Stimulated activated CD4-positive, alpha-beta T cell treated with anti-CD3 and anti-CD28 coated beads, Interleukin-15, amount 100 ng/mL, for 24 hours (primary cell): ENCODE measurements at regions not wholly inside any gene's neighbourhood (a gene's known extent, or its start where the extent isn't known, plus 50 kb on each side); places are given as distances from the start of the nearest gene placed in this dataset.

Experiments used
- DNase-seq: peaks from one replicate; pipeline ENCODE4 v3.0.0-alpha.2; 2020

DNA sequence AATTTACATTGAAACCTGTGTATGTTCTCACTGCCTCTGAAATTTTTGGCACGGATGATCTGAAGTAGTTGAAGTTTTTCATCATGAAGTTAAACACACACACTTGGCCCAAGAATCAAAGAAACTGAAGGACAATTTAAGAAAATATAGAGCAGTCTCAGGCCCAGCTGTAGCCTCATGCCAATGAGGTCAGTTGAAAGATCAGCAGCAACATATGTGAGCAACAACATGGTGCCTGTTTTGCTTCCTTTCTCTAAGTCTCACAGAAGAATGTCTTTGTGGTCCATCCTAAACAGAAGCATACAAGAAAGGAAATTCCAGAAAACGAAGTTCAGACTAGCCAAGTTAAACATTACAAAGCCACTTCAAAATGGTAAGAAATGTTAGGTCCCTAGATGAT, 1737.2 kb downstream of the MAT2B start:
- no peak for DNase-seq

DNA sequence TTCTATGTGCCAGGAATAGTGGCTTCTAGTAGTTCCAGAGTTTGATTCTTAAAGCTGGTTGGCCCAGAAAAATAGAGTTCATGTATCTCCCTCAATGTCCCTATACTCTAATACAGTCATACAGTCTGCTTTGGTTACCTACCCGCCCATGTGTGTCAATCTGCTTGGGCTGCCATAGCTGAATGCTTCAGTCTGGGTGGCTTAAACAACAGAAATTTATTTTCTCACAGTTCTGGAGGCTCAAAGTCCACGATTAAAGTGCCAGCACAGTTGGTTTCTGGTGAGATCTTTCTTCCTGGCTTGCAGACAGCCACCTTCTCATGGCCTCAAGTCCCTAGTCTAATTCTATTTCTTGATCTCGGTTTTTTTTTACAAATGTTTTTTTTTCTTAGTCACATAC, 1739.0 kb downstream of the MAT2B start:
- DNase-seq = no peak

DNA sequence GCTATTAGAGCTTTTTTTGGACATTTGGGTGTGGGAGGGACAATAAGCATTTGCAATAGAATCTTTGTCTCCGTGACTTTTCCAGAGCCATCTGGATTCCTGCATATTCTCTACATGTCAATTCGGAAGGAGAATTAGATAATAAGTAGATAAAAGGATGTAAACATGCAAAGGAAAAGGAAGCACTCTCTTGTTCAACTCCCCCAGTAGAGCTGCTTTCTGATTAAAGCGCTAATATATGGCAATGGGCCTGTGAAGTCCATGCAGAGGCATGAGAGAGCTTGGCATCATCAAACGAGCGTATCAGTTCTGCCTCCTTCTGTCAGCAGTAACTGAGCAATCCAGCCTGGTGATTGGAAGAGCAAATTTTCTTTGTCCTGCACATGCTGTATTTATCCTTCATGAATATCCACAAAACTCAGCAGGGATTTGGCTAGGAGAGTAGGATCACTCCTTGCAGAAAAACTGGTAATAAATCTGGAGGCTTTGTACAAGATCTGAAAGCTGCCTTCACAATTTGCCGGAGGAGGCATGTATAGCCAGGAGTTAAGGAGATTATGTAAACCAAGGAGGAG, 1752.9 kb downstream of the MAT2B start:
- DNase-seq = no peak

DNA sequence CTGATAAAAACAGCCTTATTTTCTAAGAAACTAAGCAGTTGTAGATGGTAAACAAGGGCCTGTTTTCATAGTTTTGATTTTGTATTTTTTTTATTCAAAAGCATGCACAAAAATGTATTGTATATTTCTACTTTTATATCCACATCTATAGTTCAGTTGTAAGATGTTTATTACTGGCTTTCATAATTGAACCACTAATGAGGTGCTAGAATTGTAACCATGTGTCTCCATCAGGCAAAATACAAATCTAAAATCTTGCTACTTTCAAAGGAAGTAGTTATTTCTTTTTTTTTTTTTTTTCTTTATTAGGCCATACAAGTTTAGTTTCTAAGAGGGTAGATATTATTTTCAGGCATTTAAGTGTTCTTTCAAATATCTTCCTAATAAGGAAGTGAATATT, 1755.0 kb downstream of the MAT2B start:
- DNase-seq = no peak

DNA sequence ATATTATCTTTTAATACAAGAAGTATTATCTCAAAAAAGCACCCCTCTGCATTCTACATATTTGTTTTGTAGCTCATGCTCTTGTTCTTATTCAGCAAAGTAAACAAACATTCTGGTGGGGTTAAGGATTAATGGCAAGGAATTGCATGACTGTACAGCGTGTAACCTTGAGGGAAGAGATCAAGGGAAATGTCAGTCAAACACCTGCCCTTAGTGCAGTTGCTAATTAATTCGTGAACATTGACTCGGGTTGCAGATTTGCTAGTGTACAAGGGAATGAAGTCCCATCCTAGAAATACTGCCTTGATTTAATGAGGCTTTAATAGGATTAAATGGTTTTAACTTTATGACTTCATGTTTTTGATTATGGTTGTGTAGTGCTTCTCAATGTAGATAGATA, 1758.1 kb downstream of the MAT2B start:
- no peak for DNase-seq

DNA sequence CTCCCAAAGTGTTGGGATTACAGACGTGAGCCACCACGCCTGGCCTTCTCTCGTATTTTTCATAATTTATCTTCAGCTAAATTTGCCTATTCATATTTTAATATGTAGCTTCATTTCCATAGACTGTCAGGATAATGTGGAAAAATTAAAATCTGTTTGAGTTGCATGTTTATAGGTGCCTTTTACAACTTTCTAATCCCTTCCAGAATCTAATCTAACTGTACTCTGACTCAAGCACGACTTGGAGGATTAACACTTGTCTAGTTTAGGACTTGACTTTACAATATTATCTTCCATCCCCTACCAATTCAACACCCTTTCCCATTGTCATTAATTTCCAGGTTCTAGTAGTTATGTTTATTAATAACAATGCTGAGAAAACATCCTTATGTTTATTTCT, 1761.5 kb downstream of the MAT2B start:
- DNase-seq = no peak

DNA sequence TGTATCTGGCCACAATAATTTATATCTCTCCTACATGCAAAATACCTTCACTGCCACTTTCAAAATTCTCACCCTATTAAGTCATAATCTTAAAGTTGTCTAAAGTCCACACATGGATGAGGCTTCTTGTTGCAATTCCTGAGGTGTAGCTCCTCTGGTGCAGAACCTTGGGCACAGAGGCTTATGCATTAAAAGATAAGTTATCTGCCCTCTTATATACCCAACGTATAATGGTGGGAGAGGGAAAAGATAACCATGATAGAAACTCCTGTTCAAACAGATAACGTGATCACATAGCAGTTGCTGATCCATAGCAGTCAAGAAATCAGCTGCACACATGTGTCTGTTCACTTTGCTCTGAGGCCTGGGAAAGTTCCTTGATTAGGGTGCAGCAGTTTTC, 1767.0 kb downstream of the MAT2B start:
- no peak for DNase-seq

DNA sequence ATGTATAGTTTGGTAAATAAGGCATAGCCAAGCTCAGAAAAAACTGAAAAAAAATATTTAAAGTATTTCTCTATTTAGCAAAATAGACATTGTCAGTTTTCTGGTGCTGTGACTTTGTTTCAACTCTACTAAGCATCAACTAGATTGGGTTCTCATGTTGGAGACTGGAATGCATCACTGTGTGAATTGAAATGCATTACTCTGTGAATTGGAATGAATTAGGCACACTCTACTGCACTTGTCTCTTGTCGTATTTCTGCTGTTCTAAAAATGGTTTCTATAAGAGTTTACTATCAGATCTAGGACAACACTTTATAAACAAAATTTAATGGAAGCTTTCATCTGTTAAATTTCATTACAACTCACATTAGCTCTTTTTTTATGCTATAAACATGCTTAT, 1772.2 kb downstream of the MAT2B start:
- DNase-seq = no peak

DNA sequence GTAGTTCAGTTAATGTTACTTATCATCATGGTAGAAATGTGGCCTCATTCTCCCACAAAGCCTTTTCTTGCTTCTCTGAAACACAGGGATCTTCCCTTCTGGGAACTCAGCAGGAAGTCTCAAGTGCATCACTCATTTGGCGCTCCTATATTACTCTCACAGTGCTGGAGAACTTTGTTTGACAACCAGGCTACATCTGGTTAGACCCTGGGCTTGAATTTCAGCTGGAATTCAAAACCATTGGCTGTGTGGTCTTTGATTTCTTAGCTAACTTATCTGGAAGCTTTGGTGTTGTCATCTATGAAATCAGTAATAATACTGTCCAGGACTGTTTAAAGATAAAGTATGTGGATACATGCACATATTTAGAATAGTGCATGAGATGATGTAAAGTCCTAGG, 1777.1 kb downstream of the MAT2B start:
- no peak for DNase-seq

DNA sequence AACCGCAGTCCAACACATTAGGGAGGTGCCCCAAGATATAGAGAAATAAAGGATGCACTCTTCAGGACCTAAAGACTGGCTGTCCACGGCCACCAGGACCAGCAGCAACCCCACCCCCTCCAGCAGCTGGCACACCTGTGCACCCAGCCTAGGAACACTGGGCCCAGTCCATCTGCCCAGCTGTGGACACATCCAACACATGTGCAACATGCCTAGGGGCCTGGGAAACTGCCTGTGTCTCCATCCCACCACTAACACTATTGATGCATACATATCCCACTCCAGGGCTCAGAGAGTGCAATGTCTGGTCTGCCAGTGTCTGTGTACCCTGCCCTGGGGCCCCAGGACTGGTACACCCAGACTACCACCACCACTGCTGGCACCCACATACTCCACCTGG, 1781.3 kb downstream of the MAT2B start:
- DNase-seq = no peak

DNA sequence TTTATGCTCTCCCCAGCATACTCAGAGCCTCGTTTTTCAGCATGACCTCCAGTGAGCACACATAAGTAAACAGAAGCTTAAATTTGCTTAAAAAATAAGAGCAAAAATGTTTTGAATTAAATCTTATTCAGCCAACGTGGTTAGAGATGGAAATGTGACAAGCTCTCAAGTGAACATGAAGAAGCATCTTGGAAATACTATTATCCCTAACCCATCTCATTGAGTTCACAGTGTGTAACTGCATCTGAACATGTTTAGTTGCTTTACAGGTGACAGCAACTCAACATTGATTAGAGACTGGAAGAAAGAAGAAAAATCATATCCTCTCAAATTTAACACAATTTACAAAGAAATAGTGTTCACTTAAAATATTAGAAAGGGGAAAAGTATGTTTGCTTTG, 1785.1 kb downstream of the MAT2B start:
- no peak for DNase-seq

DNA sequence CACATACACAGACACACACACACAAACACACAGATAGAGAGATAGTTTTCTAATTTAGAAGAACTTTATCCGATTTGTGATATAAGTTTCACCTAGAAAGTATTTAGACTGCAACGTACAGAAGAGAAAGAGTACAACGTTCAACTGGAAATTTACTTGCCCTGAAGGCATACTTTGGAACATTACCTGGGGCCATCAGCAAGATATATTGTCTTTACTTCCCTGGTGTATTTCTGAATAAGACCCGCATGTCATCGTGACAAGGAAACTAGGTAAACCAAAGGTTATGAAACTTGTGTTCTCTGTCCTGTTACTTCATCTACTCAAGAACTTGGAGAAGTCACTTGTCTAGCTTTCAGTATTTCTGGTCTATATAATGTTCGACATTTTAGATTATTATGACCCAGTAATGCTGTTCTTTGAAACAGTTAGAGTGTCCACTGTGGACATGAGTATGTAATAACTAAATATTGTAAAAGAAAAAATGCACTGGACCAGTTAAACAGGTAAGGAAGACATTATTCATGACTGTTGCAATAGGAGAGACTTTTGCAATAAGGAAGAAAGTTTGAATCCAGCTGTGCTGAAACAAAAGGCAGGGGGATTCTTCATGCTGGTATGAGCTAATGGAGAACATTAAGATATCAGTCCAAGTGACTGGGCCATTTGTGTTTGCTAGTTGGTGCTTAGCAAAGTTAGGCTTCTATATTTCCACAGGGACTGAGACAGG, 1791.1 kb downstream of the MAT2B start:
- DNase-seq = no peak

DNA sequence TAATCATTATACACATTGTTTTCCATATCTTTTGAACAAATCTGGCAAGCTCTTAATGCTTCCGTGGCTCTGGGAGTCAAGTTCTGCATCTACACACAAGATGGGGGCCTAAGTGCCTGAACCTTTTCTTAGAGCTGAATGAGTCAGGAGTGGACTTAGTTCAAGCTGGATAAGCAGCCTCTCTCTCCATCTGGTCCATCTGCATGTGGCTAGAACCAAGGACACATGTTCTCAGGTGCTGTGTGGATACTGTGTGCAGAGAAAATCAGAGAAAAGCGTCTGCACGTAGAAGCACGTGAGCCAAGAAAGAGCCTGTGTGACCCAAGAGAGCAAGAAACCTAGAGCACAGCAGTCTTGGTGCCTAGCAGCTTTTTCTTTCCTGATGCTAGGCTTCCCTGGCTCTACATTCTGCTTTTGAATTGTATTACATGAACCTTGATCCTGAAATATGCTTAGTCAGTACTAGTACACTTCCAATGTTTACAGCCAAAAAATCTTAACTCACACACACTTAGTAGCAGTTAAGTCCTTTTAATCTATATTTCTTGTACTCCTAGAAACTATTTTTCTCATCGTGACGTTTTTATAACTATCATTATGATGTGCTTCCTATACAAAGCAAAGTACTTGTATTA, 1798.9 kb downstream of the MAT2B start:
- no peak for DNase-seq

DNA sequence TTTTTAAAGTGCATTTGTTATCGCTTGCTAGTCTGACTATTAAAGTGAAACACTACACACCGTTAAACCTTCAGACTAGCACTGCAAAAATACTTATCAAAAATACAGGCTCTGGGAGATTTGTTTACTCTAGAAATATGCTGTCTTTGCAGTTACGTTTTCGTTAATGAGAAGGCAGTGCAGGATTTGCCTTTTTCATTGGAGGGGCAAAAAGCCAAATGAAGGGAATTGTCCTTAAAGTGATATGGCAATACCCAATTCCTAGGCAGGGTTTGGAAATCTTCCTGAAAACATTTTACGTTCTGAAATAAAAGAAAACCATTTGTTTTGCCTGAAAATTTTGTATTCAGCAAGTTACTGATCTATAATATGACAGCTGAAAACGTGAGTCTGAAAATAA, 1800.2 kb downstream of the MAT2B start:
- DNase-seq = no peak

DNA sequence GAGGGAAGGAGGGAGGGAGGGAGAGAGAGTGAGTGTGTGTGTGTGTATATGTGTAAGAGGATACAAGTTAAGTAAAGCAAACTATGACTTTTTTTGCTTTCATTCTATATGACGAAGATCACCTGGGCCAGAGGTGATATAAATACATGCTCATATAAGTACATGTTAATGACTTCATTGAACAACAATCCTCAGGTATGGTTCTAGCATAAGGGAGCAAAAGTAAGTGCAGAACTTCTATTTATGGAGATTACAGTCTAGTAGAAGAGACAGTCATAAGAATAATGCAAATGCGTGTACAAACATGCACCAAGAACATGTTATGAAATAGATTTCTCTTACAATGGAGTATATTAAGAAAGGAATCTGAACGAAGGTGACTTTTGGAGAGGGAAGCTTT, 1804.0 kb downstream of the MAT2B start:
- no peak for DNase-seq

DNA sequence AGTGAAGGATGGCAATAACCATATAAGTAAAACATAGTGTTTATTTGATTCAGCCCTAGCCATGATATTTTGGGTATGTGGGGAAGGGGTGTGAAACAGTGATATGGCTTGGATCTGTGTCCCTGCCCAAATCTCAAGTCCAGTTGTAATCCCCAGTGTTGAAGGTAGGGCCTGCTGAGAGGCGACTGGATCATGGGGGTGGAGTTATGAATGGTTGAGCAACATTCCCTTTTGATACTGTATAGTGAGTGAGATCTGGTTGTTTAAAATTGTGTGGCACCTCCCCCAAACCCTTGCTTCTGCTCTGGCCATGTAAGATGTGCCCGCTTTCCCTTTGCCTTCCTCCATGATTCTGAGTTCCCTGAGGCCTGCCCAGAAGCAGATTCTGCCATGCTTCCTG, 1804.6 kb downstream of the MAT2B start:
- no peak for DNase-seq

DNA sequence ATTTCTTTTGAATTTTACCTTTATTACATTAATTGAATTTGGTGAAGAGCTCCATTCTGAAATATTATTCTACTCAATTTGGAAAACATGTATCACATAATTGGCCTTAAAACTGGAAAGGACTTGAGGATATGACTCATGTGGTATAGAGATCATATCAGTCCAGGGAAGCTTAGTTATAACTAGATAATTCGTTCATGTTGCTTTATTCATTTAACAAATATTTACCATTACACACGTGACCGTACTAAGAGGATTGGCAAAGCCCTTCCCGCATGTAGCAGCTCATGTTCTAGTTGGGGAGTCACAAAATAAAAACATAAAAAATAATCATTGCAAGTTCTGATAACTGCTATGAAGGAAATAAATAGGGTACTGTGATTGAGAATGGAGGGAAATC, 1816.5 kb downstream of the MAT2B start:
- no peak for DNase-seq

DNA sequence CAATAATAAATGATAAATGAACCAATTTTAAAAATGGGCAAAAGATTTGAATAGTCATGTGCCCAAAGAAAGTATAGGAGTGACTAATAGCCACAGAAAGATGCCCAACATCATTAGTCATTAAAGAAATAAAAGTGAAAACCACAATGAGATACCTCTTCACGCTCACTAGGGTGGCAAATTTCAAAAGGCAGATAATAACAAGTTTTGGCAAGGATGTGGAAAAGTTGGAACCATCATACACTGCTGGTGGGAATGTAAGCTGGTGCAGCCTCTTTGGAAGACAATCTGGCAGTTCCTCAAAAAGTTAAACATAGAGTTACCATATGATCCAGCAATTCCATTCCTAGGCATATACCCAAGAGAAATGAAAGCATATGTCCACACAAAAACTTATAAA, 1819.8 kb downstream of the MAT2B start:
- DNase-seq = no peak

DNA sequence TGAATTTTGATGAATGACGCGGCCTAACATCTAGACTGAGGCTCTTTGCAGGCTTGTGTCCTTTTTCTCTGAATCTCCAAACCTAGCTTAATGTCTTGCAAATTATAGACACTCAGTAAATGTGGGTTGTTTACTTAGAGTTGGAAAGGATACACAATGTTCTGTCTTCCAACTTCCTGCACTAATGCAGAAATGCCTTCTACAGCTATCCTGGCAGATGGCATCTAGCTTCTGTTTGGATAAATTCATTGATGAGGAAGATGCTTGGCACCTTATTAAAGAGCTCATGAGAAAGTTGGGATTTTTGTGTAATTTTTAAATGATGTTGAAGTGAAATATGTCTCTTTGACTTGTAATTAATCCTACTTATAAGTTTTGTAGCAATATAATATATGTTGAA, 1822.2 kb downstream of the MAT2B start:
- no peak for DNase-seq

DNA sequence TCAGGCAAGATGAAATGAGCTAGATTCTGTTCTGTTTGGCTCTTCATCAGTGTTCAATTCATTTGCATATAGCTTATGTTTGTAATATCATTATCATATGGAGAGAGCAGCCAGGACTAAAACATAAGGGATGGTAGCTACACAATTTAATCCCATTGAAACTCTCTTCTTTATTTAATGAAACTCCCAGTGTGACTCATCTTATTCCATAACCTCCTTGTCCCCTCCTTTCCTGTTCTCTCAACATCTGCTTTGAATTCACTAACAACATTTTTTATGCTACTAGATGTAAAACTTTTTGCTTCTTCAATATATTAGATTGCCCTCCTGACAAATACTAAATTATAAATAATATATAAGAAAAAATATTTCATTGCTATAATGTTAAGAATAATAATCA, 1823.4 kb downstream of the MAT2B start:
- DNase-seq = no peak

DNA sequence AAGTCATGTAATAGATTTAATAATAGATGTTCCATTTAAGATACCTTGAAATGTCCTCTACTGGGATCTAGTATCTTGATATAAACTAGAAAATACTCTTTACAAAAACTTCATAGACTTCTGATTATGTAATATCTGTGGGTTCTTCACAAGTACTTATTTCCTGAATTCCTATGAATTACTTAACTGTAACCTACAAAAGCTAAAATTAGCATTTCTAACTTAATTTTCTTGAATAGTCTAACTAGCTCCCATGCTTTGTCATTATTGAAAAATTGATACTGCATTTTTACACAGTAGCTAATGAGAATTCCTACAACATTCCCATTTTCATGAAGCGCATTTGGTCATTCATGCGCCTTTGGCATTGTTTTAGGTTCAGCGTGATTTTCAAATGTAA, 1828.2 kb downstream of the MAT2B start:
- no peak for DNase-seq

DNA sequence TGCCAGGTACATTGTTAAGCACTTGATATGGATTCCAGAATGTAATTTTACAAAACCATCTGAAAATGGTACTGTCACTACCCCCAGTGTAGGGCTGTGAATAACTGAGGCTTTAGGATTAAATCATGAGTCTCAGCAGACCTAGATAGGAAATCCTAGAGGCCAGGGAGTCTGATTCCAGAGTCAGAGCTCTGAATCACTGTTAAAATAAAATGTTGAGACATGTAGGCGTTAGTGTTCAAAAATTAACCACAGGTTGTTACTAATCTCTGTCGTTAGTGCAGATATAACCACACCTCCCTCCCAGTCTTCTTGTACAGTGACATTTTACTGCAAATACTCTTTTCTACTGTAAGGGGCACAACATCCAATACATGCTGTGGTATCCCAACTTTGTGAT, 1828.8 kb downstream of the MAT2B start:
- no peak for DNase-seq

DNA sequence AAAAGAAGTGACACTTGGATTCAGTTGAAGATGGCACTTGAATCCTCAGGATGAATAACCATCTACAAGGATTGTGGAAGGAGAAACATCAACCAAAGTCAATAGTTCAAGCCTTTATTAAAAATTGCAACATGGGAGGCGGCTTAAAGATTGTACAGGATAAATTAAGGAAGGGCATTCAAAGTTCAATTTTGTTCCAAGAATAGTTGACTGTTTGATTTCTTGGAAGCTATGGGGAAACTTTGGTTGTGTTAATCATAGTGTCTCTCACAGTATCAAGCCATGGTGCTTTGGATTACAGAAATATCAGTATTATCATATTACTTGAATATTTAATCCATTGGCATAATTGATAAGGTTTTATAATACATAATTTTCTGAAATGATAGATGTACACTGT, 1844.3 kb downstream of the MAT2B start:
- DNase-seq = no peak

DNA sequence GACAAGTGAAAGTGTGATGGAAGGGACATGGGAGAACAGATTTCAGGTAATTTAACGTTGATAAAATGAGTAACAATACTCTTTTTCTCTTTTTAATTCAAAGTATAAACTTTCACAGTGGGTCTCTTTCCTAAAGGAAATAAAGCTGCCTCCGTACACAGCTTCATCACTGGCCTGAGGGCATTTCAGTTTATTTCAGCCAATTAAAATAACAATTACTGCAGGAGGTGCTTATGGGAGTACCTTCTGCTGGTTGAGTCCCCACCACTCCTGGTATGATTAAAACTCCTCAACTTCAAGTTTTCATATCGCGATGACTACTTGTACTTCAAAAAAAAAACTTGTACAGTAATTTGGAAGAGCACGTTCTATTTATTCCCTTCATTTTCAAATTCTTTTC, 1845.9 kb downstream of the MAT2B start:
- no peak for DNase-seq

DNA sequence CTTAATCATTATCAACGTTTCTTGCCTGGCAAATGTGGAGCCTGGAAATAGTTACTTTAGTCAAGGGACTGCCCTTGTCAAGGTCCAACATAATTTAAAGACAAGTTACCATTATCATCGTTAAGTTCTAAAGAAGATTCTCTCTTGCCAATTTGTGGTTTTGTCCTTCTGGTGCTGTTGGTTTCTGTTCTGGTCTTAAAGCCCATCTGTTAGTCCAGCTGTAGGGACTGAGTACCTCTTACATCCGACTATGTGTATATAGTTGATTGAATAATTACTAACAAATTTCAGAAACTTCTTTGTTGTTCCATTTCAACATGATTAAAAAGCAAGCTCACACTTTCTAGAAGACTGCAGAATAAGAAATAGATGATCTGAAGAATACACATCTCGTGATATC, 1854.9 kb downstream of the MAT2B start:
- DNase-seq = no peak
